DOHH2 (cell line): ENCODE measurements at regions not wholly inside any gene's neighbourhood (a gene's known extent, or its start where the extent isn't known, plus 50 kb on each side); places are given as distances from the start of the nearest gene placed in this dataset.

ENCODE experiments used
- H3F3A ChIP-seq: fragments of 200-600 bp; sonication (generic), shearing (Covaris generic); 2 replicates; pipeline ENCODE4 v1.6.0; 2016; ENCODE audit warnings: antibody characterized with exemption, mild to moderate bottlenecking; ENCODE audit not compliant: control insufficient read depth, insufficient read depth
- H3K27ac ChIP-seq: fragments of 200-600 bp; sonication (generic); 2 replicates; pipeline ENCODE4 v1.5.1; 2014; ENCODE audit warnings: low read depth, mild to moderate bottlenecking, low read length, moderate library complexity
- H3K27me3 ChIP-seq: fragments of 200-600 bp; sonication (generic); 2 replicates; pipeline ENCODE4 v1.6.1; 2014; ENCODE audit warnings: mild to moderate bottlenecking, low read length, mixed read lengths; ENCODE audit not compliant: control insufficient read depth
- H3K36me3 ChIP-seq: fragments of 200-600 bp; sonication (generic); 2 replicates; pipeline ENCODE4 v1.6.1; 2014; ENCODE audit warnings: mild to moderate bottlenecking, low read length, moderate library complexity, mixed read lengths; ENCODE audit not compliant: control insufficient read depth
- H3K4me1 ChIP-seq: fragments of 200-600 bp; sonication (generic); 2 replicates; pipeline ENCODE4 v1.6.1; 2014; ENCODE audit warnings: mild to moderate bottlenecking, low read length, mixed read lengths; ENCODE audit not compliant: control insufficient read depth
- H3K4me2 ChIP-seq: fragments of 200-600 bp; sonication (generic); 2 replicates; pipeline ENCODE4 v1.6.0; 2014; ENCODE audit warnings: mild to moderate bottlenecking, low read length, moderate library complexity
- H3K4me3 ChIP-seq: fragments of 200-600 bp; sonication (generic); 2 replicates; pipeline ENCODE4 v1.5.1; 2014; ENCODE audit warnings: mild to moderate bottlenecking, low read length, mixed read lengths
- H3K79me2 ChIP-seq: fragments of 200-600 bp; sonication (generic); 2 replicates; pipeline ENCODE4 v1.6.1; 2014; ENCODE audit warnings: mild to moderate bottlenecking, low read length, mixed read lengths; ENCODE audit not compliant: control insufficient read depth
- H3K9me2 ChIP-seq: fragments of 200-600 bp; sonication (generic); replicated peaks from 2 replicates; pipeline ENCODE4 v1.6.1; 2014; ENCODE audit warnings: mild to moderate bottlenecking, low read length, mixed read lengths; ENCODE audit not compliant: control insufficient read depth
- H3K9me3 ChIP-seq: fragments of 200-600 bp; sonication (generic); 2 replicates; pipeline ENCODE4 v1.6.1; 2014; ENCODE audit warnings: antibody characterized with exemption, low read length, mixed read lengths; ENCODE audit not compliant: control insufficient read depth, insufficient read depth
- H4K20me1 ChIP-seq: fragments of 200-600 bp; sonication (generic); 2 replicates; pipeline ENCODE4 v1.6.0; 2014; ENCODE audit warnings: low read depth, mild to moderate bottlenecking, antibody characterized with exemption, low read length, moderate library complexity; ENCODE audit not compliant: control insufficient read depth, insufficient read depth
- CTCF ChIP-seq: fragments of 200-600 bp; sonication (generic); IDR thresholded peaks from one replicate; pipeline ENCODE4 v1.5.1; 2014; ENCODE audit warnings: antibody characterized with exemption, mild to moderate bottlenecking, low read depth, low read length; ENCODE audit not compliant: poor library complexity, severe bottlenecking
- EZH2phosphoT487 ChIP-seq: fragments of 200-600 bp; sonication (generic); IDR thresholded peaks from 2 replicates; pipeline ENCODE4 v1.6.1; 2017; ENCODE audit warnings: borderline replicate concordance, mild to moderate bottlenecking, antibody characterized with exemption, low read length, moderate library complexity, mixed read lengths

GRCh38 chr6:45822873-45823272 is 192.8 kb downstream of the CLIC5 start:
- no peak overlapping the region for H3K4me3 ChIP-seq
- TF ChIP-seq CTCF (no peak), EZH2phosphoT487 (no peak)
- peaks cover 3% of the 10 kb centered on the region; the same call in 1 of the 2 replicates for H3K4me1 ChIP-seq
- H3K79me2 ChIP-seq = no peaks in the 10 kb centered on the region
- no peaks in the 10 kb centered on the region for H3K9me3 ChIP-seq
- H4K20me1 ChIP-seq = no peaks in the 10 kb centered on the region
- no peaks in the 10 kb centered on the region for H3K9me2 ChIP-seq
- no peaks in the 10 kb centered on the region for H3K27me3 ChIP-seq
- H3K4me2 ChIP-seq = no peak overlapping the region
- no peaks in the 10 kb centered on the region for H3F3A ChIP-seq
- H3K27ac ChIP-seq = no peak overlapping the region
- no peaks in the 10 kb centered on the region for H3K36me3 ChIP-seq

GRCh38 chr6:45822246-45822812 is 193.3 kb downstream of the CLIC5 start:
- TF ChIP-seq CTCF = no peak
- TF ChIP-seq EZH2phosphoT487 = no peak
- Histone ChIP-seq H4K20me1 (no peaks in the 10 kb centered on the region), H3K27me3 (no peaks in the 10 kb centered on the region), H3K27ac (no peak overlapping the region), H3K79me2 (no peaks in the 10 kb centered on the region), H3K4me1 (peaks cover 3% of the 10 kb centered on the region; the same call in 1 of the 2 replicates), H3F3A (no peaks in the 10 kb centered on the region), H3K4me3 (no peak overlapping the region), H3K9me3 (no peaks in the 10 kb centered on the region), H3K9me2 (no peaks in the 10 kb centered on the region), H3K36me3 (no peaks in the 10 kb centered on the region), H3K4me2 (no peak overlapping the region)

- Histone ChIP-seq H3F3A (no peaks in the 10 kb centered on the region), H3K27me3 (no peaks in the 10 kb centered on the region), H3K4me2 (no peak overlapping the region), H3K9me3 (no peaks in the 10 kb centered on the region), H3K4me3 (no peak overlapping the region), H3K36me3 (no peaks in the 10 kb centered on the region), H3K9me2 (no peaks in the 10 kb centered on the region), H4K20me1 (no peaks in the 10 kb centered on the region), H3K79me2 (no peaks in the 10 kb centered on the region), H3K27ac (no peak overlapping the region), H3K4me1 (peaks cover 3% of the 10 kb centered on the region; the same call in 1 of the 2 replicates)
- no peak for TF ChIP-seq CTCF
- no peak for TF ChIP-seq EZH2phosphoT487
Observed at GRCh38 chr6:45818655-45819054, 197.0 kb downstream of the CLIC5 start.
